Activated naive CD4-positive, alpha-beta T cell treated with anti-CD3 and anti-CD28 coated beads, Interleukin-2, amount 50 U/mL, for 24 hours (primary cell): ENCODE measurements at regions not wholly inside any gene's neighbourhood (a gene's known extent, or its start where the extent isn't known, plus 50 kb on each side); places are given as distances from the start of the nearest gene placed in this dataset.
"Not testable (repeated sequence)": the region's sequence is repeated elsewhere in the genome, so short reads cannot be mapped to it uniquely, and the experiment has no call there.

Experiments
- H3K27ac Mint-ChIP-seq: one replicate; pipeline ENCODE4 v1.8.0; 2021; ENCODE audit warnings: mild to moderate bottlenecking, mixed read lengths
- H3K27me3 Mint-ChIP-seq: one replicate; pipeline ENCODE4 v1.8.0; 2021; ENCODE audit warnings: mixed read lengths
- H3K36me3 Mint-ChIP-seq: one replicate; pipeline ENCODE4 v1.8.0; 2021; ENCODE audit warnings: mixed read lengths
- H3K4me1 Mint-ChIP-seq: one replicate; pipeline ENCODE4 v1.8.0; 2021; ENCODE audit warnings: mixed read lengths
- H3K4me3 Mint-ChIP-seq: one replicate; pipeline ENCODE4 v1.8.0; 2021; ENCODE audit warnings: mild to moderate bottlenecking, mixed read lengths
- H3K9me3 Mint-ChIP-seq: one replicate; pipeline ENCODE4 v1.8.0; 2021; ENCODE audit warnings: mixed read lengths

GRCh38 chr7:106444068-106444655 is 159.4 kb upstream of the NAMPT start:
- H3K4me3 Mint-ChIP-seq, result no peak overlapping the region
- peaks cover 17% of the 10 kb centered on the region for H3K27me3 Mint-ChIP-seq
- peaks cover 13% of the 10 kb centered on the region for H3K4me1 Mint-ChIP-seq
- no peaks in the 10 kb centered on the region for H3K36me3 Mint-ChIP-seq
- H3K27ac Mint-ChIP-seq, result no peak overlapping the region
- no peaks in the 10 kb centered on the region for H3K9me3 Mint-ChIP-seq

- no peaks in the 10 kb centered on the region for H3K9me3 Mint-ChIP-seq
- H3K36me3 Mint-ChIP-seq, result no peaks in the 10 kb centered on the region
- H3K27ac Mint-ChIP-seq, result no peak overlapping the region
- H3K27me3 Mint-ChIP-seq, result peaks cover 19% of the 10 kb centered on the region
- no peak overlapping the region for H3K4me3 Mint-ChIP-seq
- H3K4me1 Mint-ChIP-seq, result peaks cover 5% of the 10 kb centered on the region
Measured at GRCh38 chr7:106443156-106443555, 158.4 kb upstream of the NAMPT start.

GRCh38 chr7:106442476-106442875 is 157.7 kb upstream of the NAMPT start:
- H3K36me3 Mint-ChIP-seq, result no peaks in the 10 kb centered on the region
- no peak overlapping the region for H3K27ac Mint-ChIP-seq
- H3K9me3 Mint-ChIP-seq, result no peaks in the 10 kb centered on the region
- H3K4me3 Mint-ChIP-seq, result no peak overlapping the region
- H3K27me3 Mint-ChIP-seq, result peaks cover 18% of the 10 kb centered on the region
- H3K4me1 Mint-ChIP-seq, result no peaks in the 10 kb centered on the region

- not testable (repeated sequence) for H3K9me3 Mint-ChIP-seq, H3K36me3 Mint-ChIP-seq, H3K4me1 Mint-ChIP-seq, H3K4me3 Mint-ChIP-seq, H3K27ac Mint-ChIP-seq
- H3K27me3 Mint-ChIP-seq, result peaks cover 18% of the 10 kb centered on the region
Measured at GRCh38 chr7:106441343-106441742, 156.6 kb upstream of the NAMPT start.

- H3K27ac Mint-ChIP-seq, H3K4me3 Mint-ChIP-seq, H3K4me1 Mint-ChIP-seq, H3K36me3 Mint-ChIP-seq, H3K9me3 Mint-ChIP-seq: not testable (repeated sequence)
- peaks cover 14% of the 10 kb centered on the region for H3K27me3 Mint-ChIP-seq
Measured at GRCh38 chr7:106436933-106437332, 152.2 kb upstream of the NAMPT start.

GRCh38 chr7:106433377-106433776 is 148.6 kb upstream of the NAMPT start:
- H3K9me3 Mint-ChIP-seq, result no peaks in the 10 kb centered on the region
- H3K27ac Mint-ChIP-seq, result no peak overlapping the region
- no peak overlapping the region for H3K4me3 Mint-ChIP-seq
- H3K27me3 Mint-ChIP-seq, result peaks cover 4% of the 10 kb centered on the region
- H3K4me1 Mint-ChIP-seq, result peaks cover 9% of the 10 kb centered on the region
- H3K36me3 Mint-ChIP-seq, result no peaks in the 10 kb centered on the region

- Mint-ChIP-seq H3K9me3 (no peaks in the 10 kb centered on the region), H3K4me3 (no peak overlapping the region), H3K4me1 (peaks cover 22% of the 10 kb centered on the region), H3K36me3 (no peaks in the 10 kb centered on the region), H3K27ac (no peak overlapping the region), H3K27me3 (peaks cover 4% of the 10 kb centered on the region)
Measured at GRCh38 chr7:106430535-106431455, 146.0 kb upstream of the NAMPT start.

- H3K4me3 Mint-ChIP-seq, result no peak overlapping the region
- H3K4me1 Mint-ChIP-seq, result peaks cover 29% of the 10 kb centered on the region
- H3K36me3 Mint-ChIP-seq, result no peaks in the 10 kb centered on the region
- H3K27me3 Mint-ChIP-seq, result peaks cover 4% of the 10 kb centered on the region
- no peaks in the 10 kb centered on the region for H3K9me3 Mint-ChIP-seq
- no peak overlapping the region for H3K27ac Mint-ChIP-seq
Measured at GRCh38 chr7:106430103-106430502, 145.3 kb upstream of the NAMPT start.

GRCh38 chr7:106426803-106427202 is 142.0 kb upstream of the NAMPT start:
- H3K27ac Mint-ChIP-seq, result no peak overlapping the region
- H3K4me1 Mint-ChIP-seq, result peaks cover 59% of the 10 kb centered on the region
- no peaks in the 10 kb centered on the region for H3K36me3 Mint-ChIP-seq
- no peaks in the 10 kb centered on the region for H3K9me3 Mint-ChIP-seq
- no peaks in the 10 kb centered on the region for H3K27me3 Mint-ChIP-seq
- H3K4me3 Mint-ChIP-seq, result no peak overlapping the region

- Mint-ChIP-seq H3K4me1 (peaks cover 71% of the 10 kb centered on the region), H3K4me3 (peak overlapping the region; percentile 81), H3K36me3 (no peaks in the 10 kb centered on the region), H3K9me3 (no peaks in the 10 kb centered on the region), H3K27ac (peak overlapping the region; percentile 98), H3K27me3 (no peaks in the 10 kb centered on the region)
Measured at GRCh38 chr7:106425017-106425719, 140.4 kb upstream of the NAMPT start.

- Mint-ChIP-seq H3K9me3 (no peaks in the 10 kb centered on the region), H3K27ac (peak overlapping the region; percentile 98), H3K4me3 (peak overlapping the region; percentile 81), H3K4me1 (peaks cover 74% of the 10 kb centered on the region), H3K27me3 (no peaks in the 10 kb centered on the region), H3K36me3 (no peaks in the 10 kb centered on the region)
Measured at GRCh38 chr7:106424476-106425016, 139.8 kb upstream of the NAMPT start.

- peak overlapping the region; percentile 98 for H3K27ac Mint-ChIP-seq
- H3K4me1 Mint-ChIP-seq, result peaks cover 72% of the 10 kb centered on the region
- H3K36me3 Mint-ChIP-seq, result no peaks in the 10 kb centered on the region
- H3K27me3 Mint-ChIP-seq, result no peaks in the 10 kb centered on the region
- H3K9me3 Mint-ChIP-seq, result no peaks in the 10 kb centered on the region
- H3K4me3 Mint-ChIP-seq, result peak overlapping the region; percentile 81
Measured at GRCh38 chr7:106423821-106424475, 139.2 kb upstream of the NAMPT start.

GRCh38 chr7:106423111-106423510 is 138.3 kb upstream of the NAMPT start:
- no peak overlapping the region for H3K4me3 Mint-ChIP-seq
- H3K36me3 Mint-ChIP-seq, result no peaks in the 10 kb centered on the region
- H3K9me3 Mint-ChIP-seq, result no peaks in the 10 kb centered on the region
- H3K4me1 Mint-ChIP-seq, result peaks cover 73% of the 10 kb centered on the region
- H3K27ac Mint-ChIP-seq, result peak overlapping the region; percentile 9
- H3K27me3 Mint-ChIP-seq, result no peaks in the 10 kb centered on the region

GRCh38 chr7:106421181-106421762 is 136.5 kb upstream of the NAMPT start:
- no peaks in the 10 kb centered on the region for H3K27me3 Mint-ChIP-seq
- peaks cover 6% of the 10 kb centered on the region for H3K9me3 Mint-ChIP-seq
- no peak overlapping the region for H3K4me3 Mint-ChIP-seq
- H3K36me3 Mint-ChIP-seq, result peaks cover 4% of the 10 kb centered on the region
- peaks cover 67% of the 10 kb centered on the region for H3K4me1 Mint-ChIP-seq
- H3K27ac Mint-ChIP-seq, result peak overlapping the region; percentile 92

- Mint-ChIP-seq H3K4me1 (peaks cover 63% of the 10 kb centered on the region), H3K27me3 (no peaks in the 10 kb centered on the region), H3K9me3 (peaks cover 8% of the 10 kb centered on the region), H3K27ac (peak overlapping the region; percentile 92), H3K36me3 (peaks cover 5% of the 10 kb centered on the region), H3K4me3 (no peak overlapping the region)
Measured at GRCh38 chr7:106420736-106421135, 136.0 kb upstream of the NAMPT start.
